Adrenal gland (tissue), 5 donors: ENCODE measurements at regions not wholly inside any gene's neighbourhood (a gene's known extent, or its start where the extent isn't known, plus 50 kb on each side); places are given as distances from the start of the nearest gene placed in this dataset.

ENCODE experiments used
- CTCF ChIP-seq, 6 experiments: fragments of 450-650 bp in 4 of 6; fragments of 200-600 bp in 2 of 6; sonication (generic) in 1 of 6; IDR thresholded peaks; 1 replicate in 5 of 6; 2 replicates in 1 of 6; pipeline versions ENCODE4 v1.5.1 to v1.8.0; 2016 to 2021; ENCODE audit warnings: antibody characterized with exemption in 6 of 6, mild to moderate bottlenecking in 2 of 6, moderate library complexity in 1 of 6
- POLR2A ChIP-seq, 2 donors: fragments of 450-650 bp; IDR thresholded peaks; one replicate each; pipeline ENCODE4 v1.6.1; 2017; ENCODE audit warnings: antibody characterized with exemption in 2 of 2, mild to moderate bottlenecking in 2 of 2, moderate library complexity in 1 of 2
- donor health status: DM: no; HTN: no; CAD: no.

DNA sequence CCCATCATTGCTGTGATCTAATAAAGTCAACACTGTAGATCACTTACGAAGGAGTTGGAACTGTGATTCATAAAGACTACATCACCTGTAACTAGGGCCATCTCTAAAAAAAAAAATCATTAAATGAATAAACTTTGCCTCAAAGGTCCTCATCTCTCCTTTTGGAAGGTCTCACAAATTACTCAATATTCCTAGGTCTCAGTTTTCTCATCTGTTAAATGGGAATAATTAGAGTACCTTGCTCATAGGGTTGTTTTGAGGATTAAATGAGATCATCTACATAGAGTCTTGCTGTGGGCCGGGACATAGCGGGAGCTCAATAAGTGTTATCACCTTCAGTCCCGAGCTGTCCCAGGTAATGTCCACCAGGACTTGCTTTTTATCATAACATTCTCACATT is 335.1 kb upstream of the PROK2 start:
- TF ChIP-seq POLR2A (IDR thresholded peaks at IDR 0.05) (no peak), CTCF (IDR thresholded peaks at IDR 0.05) (no peak)
